SKM-1 treated with dmso at 0.1 percent for 144 hours (cell line): ENCODE measurements at regions not wholly inside any gene's neighbourhood (a gene's known extent, or its start where the extent isn't known, plus 50 kb on each side); places are given as distances from the start of the nearest gene placed in this dataset.

Source experiments
- DNase-seq: peaks from one replicate; lab custom pipeline; 2025; ENCODE audit not compliant: unreplicated experiment; lab: John Stamatoyannopoulos, UW

DNA sequence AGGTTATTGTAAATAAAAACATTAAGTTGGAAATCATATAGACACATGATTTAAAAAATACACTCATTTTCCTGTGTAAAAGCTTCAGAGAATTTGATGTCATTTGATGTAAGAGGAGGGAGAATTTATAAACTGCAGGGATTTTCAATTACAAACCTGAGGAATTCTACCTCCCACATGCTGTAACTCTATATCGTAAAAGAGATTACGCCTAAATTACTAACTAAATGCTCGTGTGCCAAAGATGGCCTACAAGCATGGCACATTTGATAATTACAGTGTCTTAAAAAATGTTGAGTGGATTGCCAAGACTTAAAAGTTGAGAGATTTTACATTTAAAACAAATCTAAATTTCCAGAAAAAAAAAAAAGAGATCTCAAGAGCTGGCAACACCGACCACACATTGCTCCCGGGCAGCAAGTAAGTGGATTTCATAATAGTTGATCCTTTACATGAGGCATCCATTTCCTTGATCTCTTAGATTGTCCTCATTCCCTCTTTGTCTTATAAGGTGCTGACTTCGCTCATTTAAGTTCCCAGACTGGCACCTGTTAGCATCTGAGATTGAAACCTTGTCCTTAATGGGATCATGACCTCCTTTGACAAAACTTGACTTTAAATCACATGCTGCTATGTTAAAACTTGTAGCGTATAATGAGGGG lies 840.3 kb upstream of the ZEB2 start:
- no peak for DNase-seq

DNA sequence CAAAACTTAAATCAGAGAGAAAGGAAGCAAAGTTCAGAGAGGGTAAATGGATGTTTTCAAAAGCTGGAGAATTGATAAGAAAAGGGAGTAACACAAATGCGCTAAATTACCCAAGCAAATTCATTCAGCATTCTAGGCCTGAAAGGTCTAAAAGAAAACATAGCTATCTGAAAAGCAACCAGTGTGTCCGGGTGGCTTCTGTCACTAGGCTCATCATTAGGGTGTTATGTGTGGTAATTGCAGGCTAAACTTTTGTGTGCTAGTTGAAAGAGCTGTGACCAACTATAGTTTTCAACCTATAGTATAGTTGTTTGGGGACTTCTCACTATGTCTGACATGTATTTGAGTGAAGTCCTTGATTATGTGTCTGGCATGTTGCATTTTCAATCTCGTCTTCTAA lies 839.6 kb upstream of the ZEB2 start:
- no peak for DNase-seq

DNA sequence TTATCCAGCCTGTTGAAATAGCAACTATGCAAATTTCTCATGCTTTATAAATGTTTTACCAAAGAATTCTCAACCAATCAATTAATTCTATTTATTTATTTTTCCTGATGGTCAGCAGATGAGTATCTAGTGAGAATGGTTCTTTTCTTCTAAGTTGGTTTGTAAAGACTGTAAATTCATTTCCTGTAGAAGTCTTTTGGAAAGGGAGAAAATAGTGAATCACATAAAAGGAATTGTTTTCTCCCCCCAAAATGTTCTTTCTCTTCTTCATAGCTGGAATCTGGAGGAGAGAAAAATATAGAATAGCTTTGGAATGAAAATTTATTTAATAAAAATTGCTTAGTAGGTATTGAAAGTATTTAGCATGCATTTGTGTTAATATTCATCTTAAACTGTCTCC lies 836.1 kb upstream of the ZEB2 start:
- no peak for DNase-seq

DNA sequence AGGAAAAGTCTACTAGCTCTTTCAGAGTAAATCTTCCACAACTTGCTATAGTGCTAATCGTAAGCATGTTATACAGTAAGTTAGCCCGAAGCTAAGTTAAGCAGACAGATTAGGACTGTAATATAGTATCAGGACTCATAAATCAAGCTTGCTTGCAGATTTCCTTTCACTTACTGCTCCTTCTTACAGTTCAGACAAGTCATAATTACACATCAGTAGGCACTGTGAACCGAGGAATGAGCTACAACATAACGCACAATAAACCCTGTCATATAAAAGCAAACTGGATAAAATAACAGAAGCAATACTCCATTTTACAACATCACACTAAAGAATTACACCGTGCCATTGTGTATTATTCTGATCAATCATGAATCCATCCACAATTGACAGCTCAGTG lies 832.6 kb upstream of the ZEB2 start:
- DNase-seq, result no peak

DNA sequence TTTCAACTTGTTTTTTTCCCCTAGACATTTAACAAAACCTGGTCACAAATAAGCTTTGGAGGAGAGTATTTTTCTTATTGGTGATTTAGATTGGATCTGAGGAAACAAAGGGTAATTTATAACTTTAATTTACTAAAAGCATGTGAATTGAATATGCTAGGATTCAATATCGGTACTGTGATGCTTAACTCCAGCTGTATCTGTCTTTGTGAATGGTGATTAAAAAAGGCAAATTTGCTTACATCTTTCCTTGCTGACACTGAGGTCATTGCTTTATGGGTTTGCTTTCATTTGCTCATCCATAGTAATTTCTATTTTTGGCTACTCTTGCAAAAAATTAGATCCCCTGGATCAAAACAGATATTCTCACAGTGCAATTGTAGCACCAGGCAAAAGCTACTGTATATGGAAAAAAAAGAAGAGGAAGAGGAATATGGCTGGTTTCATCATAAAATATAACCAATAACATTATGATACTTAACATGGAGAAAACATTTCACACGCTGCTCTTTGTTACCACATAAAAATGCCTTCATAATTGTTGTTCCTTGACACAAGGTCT lies 832.0 kb upstream of the ZEB2 start:
- no peak for DNase-seq

DNA sequence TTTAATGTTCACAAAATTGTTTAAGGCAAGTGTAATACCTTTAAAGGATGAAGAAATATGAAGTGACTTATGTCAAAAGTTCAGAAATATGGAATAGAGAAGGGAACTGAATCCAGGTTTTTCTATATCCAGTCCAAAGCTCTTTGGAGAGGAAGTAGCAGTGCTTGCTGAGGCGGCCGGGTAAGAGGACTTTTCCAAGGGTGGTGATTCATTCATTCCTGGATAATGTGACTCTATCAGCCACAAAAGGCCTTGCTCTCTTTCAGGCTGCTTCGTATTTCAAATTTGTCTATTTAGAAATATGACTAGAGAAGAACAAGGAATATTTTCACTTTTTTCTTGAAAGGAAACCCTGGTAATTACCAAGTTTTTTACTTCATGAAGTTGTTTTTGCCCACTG lies 830.1 kb upstream of the ZEB2 start:
- no peak for DNase-seq

DNA sequence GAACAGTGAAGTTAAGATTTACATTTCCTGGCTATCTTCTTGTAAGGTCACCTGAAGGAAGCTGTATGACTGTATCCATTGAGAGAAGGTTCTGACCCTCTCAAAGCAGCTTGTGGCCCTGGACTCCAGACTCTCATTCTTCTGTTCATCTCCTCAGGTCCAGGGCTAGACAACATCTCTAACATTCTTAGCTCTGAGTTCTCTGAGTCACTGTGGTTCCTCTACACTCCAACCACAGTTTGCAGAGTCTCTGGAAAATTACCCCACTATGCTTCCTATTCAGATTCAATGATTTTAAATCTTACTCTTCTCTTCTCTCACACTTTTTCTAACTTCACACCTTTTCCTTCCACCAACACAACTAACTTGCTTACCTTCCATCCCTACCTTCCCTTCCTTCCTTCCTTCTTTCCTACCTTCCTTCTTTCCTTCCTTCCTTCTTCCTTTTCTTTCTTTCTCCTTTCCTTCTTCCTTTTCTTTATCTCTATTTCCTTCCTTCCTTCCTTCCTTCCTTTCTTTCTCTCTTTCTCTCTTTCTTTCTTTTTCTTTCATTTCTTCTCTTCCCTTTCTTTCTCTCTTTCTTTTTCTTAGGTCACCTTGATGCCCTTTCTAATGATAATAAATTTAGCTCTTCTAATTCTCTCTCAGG lies 824.3 kb upstream of the ZEB2 start:
- DNase-seq, result no peak

DNA sequence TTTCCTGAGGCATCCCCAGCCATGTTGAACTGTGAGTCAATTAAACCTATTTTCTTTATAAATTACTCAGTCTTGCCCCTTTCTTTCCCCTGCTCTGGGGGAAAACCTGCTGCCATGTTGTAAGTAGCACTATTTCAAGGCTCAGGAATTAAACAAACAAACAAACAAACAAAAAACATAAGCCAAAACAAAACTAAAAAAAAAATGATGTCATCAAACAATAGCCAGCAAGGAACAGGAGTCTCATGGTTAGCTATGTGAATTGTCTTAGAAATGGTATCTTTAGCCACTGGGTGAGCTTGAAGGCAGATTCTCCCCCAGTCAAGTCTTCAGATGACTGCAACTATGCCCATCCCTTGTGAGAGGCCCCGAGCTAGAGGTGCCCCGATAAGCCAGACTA lies 823.4 kb upstream of the ZEB2 start:
- no peak for DNase-seq

DNA sequence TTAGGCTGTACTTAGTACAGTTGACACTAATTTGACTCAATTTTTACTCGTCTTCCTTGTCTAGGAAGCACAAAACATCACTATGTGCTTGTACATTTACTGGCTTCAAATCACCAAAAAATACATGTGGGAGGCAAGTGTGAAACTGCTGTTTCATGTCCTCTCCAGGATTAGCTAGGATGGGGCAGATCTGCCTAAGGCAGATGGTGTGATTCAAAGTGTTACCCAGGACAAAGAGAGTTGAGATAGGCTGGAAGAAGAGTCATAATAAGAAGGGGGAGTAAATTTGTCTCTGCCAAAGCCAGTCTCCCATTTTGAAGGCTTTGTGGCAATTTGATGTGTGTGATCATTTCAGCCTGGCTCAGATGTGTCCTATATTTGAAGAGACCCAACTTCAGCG lies 821.6 kb upstream of the ZEB2 start:
- no peak for DNase-seq

DNA sequence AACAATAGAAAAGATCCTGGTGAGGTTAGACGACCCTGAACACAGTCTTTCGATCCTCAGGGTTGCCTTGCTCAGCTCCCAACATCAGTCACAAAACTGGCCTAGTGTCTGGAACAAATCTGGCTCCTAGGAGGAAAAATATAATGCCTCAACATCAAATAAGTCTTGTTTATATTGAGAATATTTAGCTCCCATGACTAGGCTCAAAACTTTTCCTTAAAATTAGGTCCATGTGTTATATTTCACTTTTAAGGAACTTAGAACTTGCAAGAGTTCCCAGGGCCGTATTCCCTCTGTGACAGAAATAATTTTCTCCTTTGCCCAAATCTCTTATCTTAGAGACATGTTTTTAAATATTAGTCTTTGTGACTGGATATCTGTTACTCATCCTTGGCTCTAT lies 819.7 kb upstream of the ZEB2 start:
- DNase-seq, result no peak

DNA sequence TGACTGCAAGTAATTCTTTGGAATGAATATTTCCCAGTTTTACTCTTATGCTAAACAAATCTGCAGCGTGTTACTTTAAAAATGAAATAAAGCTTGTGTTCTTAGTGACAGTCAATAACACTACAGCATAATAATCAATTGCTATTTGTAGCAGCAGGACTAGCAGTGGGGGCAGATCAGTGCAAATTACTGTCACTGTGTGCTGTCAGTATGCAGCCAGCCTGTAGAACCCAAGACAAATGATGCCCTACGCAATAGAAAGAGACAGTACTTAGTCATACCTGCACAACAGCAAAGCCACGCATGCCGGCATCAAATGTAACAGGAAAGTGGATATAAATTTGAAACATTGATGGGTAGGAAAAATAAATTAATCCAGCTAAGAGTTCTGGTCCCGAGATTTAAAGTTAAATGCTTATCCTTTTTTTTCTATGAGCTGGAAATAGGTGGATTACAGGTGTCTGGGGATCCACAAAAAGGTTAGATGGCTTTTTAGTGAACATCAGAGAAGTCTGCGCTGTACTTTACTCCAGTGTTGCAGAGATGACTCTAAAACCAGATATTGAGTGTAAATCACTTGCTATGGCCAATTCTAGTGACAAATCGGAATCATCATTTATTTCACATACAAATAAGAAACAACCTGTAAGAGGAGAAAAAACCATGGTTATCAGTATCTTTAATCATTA lies 812.4 kb upstream of the ZEB2 start:
- DNase-seq, result no peak

DNA sequence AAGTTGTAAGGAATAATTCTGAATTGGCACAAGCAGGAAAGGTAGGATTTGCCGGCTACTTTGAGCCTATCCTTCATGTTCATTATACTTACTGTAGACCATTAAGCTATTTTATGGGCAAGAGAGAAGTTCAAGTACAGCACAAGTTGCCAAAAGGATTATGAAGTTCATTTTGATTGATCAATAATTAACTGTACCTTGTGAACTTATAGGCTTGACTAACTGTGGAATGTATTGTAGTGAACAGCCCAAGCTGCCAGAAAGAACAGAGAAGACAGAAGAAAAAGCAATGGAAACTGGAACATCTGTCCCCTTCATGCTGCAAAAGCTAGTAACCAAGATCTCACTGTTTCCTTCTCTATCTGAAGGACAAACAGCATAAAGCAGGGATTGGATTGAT lies 810.1 kb upstream of the ZEB2 start:
- DNase-seq, result no peak

DNA sequence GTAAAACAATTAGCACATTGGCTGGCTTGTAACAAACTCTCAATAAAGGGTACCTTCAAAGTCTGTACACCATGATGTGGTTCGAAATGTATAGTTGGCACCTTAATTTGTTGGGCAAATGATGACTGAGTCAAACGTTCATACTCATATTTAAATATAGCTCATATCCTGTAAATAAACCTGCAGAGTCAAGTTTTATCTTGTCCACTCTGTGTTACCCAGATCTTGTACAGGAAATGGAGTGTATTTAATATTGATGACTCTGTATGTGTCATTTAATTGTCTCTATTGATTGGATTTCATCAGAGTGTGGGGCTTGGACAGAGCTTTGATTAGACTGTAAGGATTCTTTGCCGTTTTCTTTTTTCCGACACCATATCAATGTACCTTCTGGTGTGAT lies 805.6 kb upstream of the ZEB2 start:
- no peak for DNase-seq

DNA sequence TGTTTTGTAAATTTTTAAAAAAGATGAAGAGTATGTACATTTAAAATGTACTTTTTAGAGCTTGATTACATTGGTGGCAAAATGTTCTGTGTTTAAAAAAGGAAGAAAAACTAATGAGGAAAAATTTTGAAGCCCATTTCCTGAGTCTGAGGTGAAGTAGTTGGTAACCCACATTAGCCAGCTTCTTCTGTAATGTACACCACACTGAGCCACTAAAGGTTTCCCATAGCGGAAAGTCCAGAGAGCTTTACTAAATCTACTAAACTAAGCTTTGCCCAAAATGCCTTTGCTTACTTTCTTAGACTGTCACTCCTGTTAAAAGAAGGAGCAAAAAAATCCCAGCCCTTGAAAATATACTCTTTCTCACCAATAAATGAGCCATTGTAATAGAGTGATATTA lies 804.8 kb upstream of the ZEB2 start:
- no peak for DNase-seq

DNA sequence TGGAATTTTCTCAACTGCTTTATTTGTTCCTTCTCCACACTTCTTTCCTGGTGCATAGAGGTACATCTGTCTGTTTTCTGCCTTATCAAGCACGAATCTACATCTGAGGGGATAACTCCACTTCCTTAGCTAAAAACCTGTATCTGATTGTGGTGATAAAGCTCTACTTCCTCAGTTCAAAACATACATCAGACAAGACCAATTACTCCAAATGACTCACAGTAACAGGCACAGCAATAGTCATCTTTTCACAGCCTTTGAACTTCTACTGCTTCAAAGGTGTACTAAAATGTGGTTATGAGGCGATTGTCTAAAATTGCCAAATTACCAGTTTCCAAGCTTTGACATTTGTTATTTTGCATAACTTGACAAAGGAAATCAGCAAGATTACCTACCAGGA lies 803.6 kb upstream of the ZEB2 start:
- DNase-seq, result no peak

DNA sequence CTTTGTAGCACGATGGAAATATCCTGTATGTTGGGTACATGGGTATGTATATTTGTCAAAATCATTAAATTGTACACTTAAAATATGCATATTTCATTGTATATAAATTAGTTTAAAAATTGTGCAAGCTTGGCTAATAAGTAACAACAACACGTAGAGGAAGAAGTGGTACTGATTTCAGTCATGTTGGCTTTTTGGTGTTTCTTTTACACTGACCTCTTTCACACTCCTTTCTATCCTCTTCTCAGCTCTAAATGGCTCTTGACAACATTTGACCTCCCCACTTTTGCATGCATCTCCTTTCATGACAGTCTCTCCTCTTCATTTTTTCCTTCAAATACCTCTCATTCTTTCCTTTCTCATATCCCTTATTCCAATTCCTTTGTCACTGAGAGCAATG lies 801.4 kb upstream of the ZEB2 start:
- no peak for DNase-seq

DNA sequence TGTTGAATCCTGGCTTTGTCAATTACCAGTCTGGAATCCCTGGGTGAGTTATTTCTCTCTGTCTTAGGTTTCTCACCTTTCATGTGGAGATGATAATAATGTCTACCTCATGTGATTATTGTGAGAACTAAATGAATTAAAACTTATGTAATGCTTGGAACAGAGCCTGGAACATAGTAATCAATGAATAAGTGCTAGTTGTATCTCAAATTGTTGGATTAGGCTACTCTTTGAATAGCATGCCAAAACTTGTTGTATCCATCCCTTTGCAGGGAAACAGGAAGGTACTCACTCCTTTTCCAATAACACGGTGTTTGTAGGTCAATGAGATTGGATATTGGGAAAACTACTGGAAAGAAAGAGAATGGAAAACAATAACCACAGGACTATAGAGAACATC lies 796.6 kb upstream of the ZEB2 start:
- DNase-seq, result no peak

DNA sequence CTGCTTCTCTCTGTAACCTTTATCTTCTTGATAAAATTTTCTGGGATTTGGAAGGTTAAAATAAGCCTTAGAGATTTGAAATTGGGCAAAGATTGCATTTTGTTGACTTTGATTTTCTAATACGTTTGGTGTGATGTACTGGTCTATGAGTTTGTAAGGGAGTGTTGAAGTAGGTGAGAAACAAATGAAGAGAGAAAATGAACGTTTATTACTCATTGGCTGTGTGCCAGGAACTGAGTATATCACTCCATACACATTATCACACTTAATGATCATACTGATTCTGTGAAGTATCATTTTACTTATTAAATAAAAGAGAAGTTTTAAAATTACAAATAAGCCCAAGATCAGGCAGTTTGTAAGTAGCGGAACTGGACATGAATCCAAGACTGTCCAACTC lies 795.1 kb upstream of the ZEB2 start:
- no peak for DNase-seq

DNA sequence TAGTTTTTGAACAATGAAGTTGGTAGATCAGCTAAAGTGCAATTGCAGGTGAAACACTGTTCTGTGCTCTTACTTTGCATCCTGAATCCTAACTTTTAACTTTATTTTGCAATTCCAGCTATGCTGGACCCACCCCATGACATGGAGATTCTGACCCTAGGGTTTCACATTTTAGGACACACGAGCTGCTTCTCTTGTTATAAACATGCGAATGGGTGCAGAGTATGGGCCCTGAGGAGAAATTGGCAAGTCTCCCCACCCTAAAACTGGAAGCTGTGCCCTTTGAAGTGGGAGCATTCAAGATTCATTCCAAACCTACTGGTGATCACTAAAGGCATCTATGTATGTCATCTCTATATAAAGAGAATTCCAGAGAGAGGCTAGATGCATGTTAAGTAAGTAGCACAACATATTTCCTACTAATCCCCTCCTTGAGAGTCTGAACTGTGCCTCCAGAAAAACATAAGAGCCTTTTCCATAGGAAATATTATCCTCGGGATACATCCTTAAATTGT lies 794.3 kb upstream of the ZEB2 start:
- no peak for DNase-seq

DNA sequence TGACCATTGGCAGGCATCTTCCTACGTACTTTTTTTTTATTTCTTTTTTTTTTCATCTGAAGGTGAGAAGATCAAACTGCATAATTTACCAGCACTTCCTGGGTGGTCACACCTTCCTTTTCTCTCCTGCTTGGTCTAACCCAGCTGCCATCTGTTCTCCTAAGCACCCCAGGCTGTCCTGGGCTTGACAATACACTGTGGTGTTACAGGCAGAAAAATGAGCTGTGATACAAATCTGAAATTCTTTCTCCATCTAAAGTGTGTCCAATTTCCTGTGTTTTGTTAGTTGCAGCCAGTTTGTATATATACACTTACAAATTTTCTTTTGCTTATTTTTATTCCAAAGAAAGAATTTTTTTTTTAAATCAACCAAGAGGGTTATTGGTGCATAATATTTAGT lies 786.0 kb upstream of the ZEB2 start:
- no peak for DNase-seq

DNA sequence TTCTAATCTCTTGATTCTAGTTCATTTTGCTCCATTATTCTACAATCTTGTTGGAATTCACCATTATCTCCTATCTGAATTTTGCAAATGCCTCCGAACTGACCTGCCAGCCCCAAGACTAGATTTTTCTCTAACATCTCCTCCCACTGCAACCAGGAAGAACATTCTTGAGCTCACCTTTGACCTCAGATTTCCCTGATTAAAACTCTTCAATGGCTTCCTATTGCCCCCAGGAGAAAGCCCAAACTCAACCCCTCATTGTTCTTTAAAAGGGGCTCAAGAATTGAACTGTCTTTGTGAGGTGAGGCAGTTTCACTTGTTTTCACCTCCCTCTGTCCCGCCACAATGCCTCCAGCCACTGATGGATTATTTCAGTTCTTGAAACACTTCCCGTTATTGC lies 784.6 kb upstream of the ZEB2 start:
- no peak for DNase-seq

DNA sequence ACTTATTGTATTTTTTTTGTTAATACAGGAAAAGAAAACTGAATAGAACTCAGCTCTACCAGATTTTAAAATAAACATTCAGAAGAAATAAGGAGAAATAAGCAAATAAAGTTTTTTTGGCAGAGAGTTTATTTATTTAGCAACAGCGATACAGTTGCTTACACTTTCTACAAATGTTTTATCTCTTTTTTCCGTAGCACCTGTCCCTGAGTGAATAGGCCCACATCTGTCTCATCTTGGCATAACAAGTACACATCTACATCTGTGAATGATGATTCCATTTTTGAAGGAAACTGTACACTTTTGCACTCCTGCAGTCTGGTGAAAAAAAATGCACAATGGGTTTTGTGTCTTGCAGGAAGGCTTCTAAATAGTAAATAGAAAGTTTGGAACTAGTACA lies 783.6 kb upstream of the ZEB2 start:
- DNase-seq, result no peak
